GM12892 (cell line): ENCODE measurements at regions not wholly inside any gene's neighbourhood (a gene's known extent, or its start where the extent isn't known, plus 50 kb on each side); places are given as distances from the start of the nearest gene placed in this dataset.
A peak's percentile ranks its signal among the peaks of the same experiment; 100 is the strongest.

ENCODE experiments used
- DNase-seq: peaks from one replicate; pipeline ENCODE4 v3.0.0; 2011; ENCODE audit not compliant: insufficient read length
- FAIRE-seq: peaks from 2 replicates; lab custom pipeline; 2011; peaks lifted over from hg19 to GRCh38; lab: Jason Lieb, UNC
- POLR2A ChIP-seq: IDR thresholded peaks from 2 replicates; pipeline ENCODE4 v1.6.1; 2011; ENCODE audit warnings: low read depth, low read length, control low read depth
- POLR2AphosphoS5 ChIP-seq: IDR thresholded peaks from 2 replicates; pipeline ENCODE4 v1.6.1; 2011; ENCODE audit warnings: low read depth, low read length, control low read depth
- TAF1 ChIP-seq: IDR thresholded peaks from 2 replicates; pipeline ENCODE4 v1.6.1; 2011; ENCODE audit warnings: low read depth, mild to moderate bottlenecking, control low read depth, low read length, borderline replicate concordance

- DNase-seq (no peak), FAIRE-seq (peak; percentile 90)
- TF ChIP-seq TAF1 (no peak), POLR2AphosphoS5 (no peak), POLR2A (no peak)
Observed at GRCh38 chr17:64773836-64774761, 112.0 kb upstream of the SMURF2 start.

- FAIRE-seq, result no peak
- no peak for TF ChIP-seq POLR2A
- TF ChIP-seq TAF1, result no peak
- no peak for TF ChIP-seq POLR2AphosphoS5
- DNase-seq, result no peak
Observed at GRCh38 chr17:64773386-64773835, 111.3 kb upstream of the SMURF2 start.

DNA sequence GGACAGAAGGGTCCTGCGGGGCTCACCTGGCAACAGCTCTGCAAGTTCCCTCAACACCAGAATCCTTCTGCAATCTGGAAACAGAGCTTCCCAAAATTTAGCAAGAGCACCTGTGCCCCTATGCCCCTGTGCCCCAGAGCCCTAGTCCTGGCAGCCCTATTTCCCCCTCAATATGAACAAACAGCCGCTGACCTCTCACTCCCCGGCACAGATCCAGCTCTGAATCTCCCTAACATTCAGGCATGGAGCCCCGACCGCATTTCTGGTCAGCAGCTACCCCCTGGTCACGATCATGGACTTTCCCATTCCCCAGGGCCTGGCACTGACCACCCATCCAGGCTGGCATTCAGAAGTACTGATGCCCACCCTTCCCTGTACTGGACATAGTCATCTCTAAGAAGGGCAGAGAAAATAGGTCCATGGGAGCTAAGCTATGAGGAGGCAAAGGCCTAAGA, 110.8 kb upstream of the SMURF2 start:
- no peak for DNase-seq
- no peak for TF ChIP-seq POLR2A
- no peak for FAIRE-seq

DNA sequence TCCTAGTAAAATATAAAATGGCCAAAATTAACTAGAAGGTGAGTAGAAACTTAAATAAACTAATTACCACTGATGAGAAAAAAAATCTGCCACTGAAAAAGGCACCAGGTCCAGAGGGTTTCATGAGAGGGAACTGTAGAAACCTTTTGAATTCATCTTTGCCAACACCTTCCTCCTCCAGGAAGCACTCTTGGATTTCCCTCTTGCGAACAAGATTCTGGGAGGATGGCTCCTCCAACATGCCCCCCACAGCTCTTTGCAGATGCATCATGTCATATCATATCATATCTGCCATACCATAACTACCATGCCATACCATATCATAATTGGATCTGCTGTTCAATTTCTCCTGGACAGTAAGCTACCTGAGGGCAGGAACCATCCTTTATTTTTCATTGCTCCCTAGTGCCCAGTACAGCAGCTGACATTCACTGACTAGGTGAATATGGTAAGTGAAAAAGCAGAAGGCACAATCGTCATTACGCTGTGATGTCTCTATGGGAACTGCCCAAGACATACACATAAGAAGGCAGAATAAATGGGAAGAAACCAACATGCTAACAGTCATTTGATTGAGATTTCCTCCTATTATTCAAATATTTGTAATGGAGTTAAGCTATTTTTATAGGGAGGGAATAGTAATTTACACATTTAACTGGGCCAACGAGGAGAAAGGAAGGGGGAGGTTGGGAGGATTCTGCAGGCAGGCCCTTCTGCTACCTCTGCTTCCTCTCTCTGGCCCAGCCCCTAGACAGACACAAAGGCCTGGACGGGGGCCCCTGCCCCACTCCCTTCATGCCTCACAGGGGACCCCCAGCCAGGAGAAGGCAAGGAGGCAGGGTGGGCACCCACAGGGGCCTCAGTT, 110.1 kb upstream of the SMURF2 start:
- no peak for FAIRE-seq
- DNase-seq, result no peak
- TF ChIP-seq TAF1 (no peak), POLR2A (no peak), POLR2AphosphoS5 (no peak)

DNA sequence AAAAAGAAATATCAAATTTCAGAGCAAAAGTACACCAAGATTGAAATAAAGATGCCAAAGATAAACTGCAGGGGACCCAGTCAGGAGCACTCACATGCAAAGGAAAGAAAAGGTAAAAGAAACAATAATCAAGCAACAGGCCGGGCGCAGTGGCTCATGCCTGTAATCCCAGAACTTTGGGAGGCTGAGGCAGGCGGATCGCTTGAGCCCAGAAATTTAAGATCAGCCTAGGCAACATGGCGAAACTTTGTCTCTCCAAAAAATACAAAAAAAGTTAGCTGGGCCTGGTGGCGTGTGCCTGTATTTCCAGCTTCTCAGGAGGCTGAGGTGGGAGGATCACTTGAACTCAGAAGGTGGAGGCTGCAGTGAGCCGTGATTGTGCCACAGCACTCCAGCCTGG, 107.6 kb upstream of the SMURF2 start:
- TF ChIP-seq POLR2A (no peak), POLR2AphosphoS5 (no peak), TAF1 (no peak)
- DNase-seq (no peak), FAIRE-seq (no peak)

DNA sequence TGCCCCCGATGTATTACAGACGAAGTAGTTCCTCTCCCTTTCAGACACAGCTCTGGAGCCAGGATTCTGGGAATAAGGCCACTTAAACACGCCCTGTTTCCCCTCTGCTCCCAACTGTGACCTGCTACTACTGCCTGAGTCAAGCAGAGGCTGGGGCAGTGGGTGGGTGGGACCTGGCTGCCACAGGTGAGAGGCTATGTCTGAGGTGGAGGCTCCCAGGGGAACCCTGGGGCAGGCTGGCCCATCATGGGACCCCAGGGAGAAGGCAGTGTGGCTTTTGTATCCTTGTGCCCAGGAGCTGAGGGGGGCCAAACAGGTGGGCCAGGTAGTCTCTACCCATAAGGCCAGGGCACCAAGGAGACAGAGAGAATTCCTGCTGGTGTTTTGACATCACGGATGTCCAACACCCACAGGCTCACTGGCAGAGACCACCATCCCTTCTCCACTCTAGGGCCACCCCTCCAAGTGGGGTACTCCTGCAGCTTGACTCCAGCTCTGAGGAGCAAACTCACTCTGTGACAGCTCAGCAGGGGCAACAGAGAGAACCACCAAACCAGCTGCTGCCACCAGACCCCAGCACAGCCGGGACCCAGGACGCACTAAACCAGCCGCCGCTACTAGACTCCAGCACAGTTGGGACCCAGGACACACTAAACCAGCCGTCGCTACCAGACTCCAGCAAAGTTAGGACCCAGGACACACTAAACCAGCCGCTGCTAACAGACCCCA, 105.3 kb upstream of the SMURF2 start:
- FAIRE-seq (no peak), DNase-seq (no peak)
- no peak for TF ChIP-seq POLR2A
- no peak for TF ChIP-seq POLR2AphosphoS5
- TF ChIP-seq TAF1, result no peak

GRCh38 chr17:64765191-64765889, 103.2 kb upstream of the SMURF2 start:
- DNase-seq (no peak), FAIRE-seq (no peak)
- TF ChIP-seq POLR2A (no peak), TAF1 (no peak), POLR2AphosphoS5 (no peak)

DNA sequence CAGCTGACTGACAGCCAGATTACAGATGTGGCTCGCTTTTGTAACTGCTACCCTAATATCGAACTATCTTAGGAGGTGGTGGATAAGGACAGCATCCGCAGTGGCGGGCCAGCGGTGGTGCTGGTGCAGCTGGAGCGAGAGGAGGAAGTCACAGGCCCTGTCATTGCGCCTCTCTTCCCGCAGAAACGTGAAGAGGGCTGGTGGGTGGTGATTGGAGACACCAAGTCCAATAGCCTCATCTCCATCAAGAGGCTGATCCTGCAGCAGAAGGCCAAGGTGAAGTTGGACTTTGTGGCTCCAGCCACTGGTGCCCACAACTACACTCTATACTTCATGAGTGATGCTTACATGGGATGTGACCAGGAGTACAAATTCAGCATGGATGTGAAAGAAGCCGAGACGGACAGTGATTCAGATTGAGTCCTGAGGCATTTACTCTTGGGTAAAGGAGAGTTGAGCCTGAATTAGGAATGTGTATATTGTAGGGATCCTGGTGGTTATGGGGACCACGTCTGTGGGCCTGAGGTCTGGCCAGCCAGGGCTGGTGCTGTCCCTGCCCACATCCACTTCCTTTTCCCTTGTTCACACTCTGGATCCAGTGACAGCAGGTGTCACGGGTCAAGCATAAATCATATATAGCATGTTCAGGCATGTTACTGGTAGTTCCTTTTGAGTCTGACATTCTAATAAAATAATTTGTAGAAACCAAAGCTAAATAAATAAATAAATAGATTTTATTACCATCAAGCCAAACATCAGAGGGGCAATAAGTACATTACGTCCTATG, 89.0 kb upstream of the SMURF2 start:
- FAIRE-seq (no peak), DNase-seq (no peak)
- TF ChIP-seq POLR2A, result no peak
- no peak for TF ChIP-seq TAF1
- TF ChIP-seq POLR2AphosphoS5, result no peak

- TF ChIP-seq TAF1, result no peak
- no peak for TF ChIP-seq POLR2A
- TF ChIP-seq POLR2AphosphoS5, result no peak
- FAIRE-seq, result no peak
- DNase-seq, result no peak
Observed at GRCh38 chr17:64750478-64750877, 88.4 kb upstream of the SMURF2 start.

- DNase-seq, result no peak
- no peak for TF ChIP-seq POLR2AphosphoS5
- no peak for TF ChIP-seq TAF1
- no peak for TF ChIP-seq POLR2A
- no peak for FAIRE-seq
Observed at GRCh38 chr17:64749306-64749705, 87.2 kb upstream of the SMURF2 start.

DNA sequence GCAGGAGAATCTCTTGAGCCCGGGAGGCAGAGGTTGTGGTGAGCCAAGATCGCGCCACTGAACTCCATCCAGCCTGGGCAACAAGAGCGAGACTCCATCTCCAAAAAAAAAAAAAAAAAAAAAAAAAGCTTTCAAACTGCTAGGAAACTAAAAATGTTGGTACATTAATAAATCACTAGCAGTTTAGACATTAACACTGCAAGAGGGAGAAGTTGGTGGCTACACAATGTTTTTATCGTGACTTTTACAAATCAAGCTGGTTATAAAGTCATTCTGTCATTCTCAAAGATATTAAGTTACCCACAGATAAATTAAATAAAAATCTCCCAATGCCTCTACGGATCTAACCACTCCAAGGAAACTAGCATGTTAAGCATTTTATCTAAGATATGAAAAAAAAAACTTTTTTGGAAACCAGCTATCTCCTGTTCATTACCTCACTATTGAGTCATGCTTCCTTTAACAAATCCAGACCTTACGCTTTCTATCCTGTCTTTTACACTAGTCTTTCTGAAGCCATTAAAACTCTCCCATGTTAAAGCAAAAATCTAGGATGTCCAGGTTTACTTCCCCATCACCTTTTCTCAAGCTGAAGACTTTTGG, 85.9 kb upstream of the SMURF2 start:
- FAIRE-seq (no peak), DNase-seq (no peak)
- no peak for TF ChIP-seq POLR2A
- no peak for TF ChIP-seq POLR2AphosphoS5
- TF ChIP-seq TAF1, result no peak
